Ecto neural progenitor cell (in vitro differentiated cells): ENCODE measurements at regions not wholly inside any gene's neighbourhood (a gene's known extent, or its start where the extent isn't known, plus 50 kb on each side); places are given as distances from the start of the nearest gene placed in this dataset.
"Not testable (repeated sequence)": the region's sequence is repeated elsewhere in the genome, so short reads cannot be mapped to it uniquely, and the experiment has no call there.

Experiments
- DNase-seq: peaks from one replicate; pipeline ENCODE4 v3.0.0-alpha.2; 2018; ENCODE audit warnings: low spot score

- DNase-seq, result no peak
These were observed 403.8 kb upstream of the GBE1 start for GRCh38 chr3:82165266-82165665.

DNA sequence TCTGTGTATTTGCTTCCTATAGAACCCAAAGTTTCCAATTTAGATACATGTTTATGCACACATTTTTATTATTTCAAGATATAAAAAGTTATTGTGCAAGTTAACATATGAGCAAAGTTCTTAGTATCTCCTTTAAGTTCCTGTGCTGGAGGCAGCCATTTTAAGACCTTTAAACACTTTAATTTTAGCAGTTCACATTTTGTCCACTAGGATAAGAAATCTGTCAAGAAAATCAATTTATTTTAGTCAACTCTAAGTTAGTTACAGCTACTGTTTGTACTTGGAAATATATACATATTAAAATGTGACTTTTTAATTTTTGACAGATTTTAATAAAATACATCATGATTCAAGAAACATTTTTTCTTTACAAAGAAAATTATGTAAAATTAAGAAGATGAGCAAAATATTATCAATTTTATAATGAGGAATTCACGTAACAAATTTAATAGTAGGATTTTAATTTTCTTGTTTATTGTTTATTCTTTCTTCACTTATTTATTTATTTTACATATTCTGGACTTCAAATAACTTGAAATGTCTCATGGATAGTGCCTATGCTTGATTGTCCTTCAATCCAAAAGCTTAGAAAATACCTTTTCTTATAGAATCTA, 402.6 kb upstream of the GBE1 start:
- no peak for DNase-seq

DNA sequence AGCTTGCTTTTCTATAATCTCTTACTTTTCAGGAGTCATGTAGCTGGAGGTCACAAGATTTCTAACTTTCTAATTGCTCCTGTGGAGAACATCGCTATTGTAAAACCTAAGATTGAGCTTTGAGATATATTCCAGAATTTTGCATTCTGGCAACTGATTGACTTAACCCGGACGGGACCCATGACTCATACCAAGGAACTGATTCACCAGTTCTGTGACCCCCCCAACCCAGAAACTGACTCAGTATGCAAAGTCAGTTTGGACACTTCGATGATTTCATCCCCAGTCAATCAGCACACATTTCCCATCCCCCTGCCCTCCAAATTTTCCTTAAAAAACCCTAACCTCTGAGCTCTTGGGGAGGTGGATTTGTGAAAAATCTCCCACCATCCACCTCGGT, 396.5 kb upstream of the GBE1 start:
- no peak for DNase-seq

DNA sequence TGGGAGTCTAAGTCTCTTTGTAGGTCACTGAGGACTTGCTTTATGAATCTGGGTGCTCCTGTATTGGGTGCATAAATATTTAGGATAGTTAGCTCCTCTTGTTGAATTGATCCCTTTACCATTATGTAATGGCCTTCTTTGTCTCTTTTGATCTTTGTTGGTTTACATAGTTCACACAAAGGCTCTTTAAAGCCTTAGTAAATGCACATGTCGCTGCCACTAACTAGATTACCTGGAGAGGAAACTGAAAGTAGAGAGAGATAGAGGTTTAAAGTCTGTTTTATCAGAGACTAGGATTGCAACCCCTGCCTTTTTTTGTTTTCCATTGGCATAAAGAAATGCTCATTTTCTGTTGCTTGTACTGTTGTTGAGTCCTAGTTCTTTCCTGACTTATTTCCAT, 392.4 kb upstream of the GBE1 start:
- DNase-seq, result not testable (repeated sequence)

DNA sequence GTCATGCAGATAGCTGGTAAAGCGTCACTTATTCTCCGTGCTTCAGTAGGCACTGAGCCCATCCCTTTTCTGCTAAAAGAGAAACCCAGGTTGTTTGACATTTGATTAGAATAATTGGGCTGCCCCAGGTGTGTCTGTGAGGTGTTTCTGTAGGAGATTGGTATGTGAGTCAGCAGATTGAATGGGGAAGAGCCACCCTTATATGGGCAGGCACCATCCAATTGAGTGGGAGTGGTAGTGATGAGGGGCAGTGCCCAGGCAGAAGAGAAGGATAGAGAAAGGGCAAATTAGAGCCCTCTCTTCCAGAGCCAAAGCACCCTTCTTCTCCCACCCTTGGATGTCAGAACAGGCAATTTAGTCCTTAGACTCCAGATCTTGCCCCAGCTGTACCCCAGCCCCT, 384.3 kb upstream of the GBE1 start:
- DNase-seq, result no peak

- no peak for DNase-seq
These were observed 383.4 kb upstream of the GBE1 start for GRCh38 chr3:82144811-82145210.

DNA sequence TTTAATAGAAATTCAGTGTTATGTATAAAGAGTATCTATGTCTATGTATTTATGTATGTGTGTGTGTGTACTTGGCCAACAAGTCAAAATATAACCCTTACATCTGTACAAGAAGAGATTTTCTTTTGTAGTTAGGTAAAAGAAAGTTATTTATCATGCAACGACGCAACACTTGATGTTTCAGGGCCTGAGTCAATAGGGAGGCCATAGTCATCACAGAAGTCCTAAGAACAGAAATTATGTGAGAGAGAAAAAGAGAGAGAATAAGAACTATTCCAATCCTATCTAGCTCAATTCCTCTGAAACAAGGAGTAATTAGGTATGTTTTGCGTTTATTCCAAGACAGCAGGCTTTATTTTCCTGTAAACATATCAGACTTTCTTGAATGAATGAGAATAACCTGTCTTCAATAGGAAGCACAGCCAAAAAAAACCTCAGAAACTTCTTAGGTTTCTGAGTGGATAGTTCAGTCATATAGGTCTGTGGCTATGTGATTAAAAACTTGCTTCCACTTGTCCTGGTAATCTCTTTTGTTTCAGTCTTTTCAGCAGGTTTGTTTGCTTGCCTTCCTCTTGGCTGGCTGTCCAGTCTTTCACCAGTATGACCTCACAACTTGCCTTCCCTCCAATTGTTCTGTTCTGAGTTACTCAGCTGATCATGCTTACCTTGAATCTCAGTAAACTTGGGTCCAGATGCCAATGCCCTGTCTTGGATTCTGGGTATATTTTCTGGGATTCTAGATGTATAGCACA, 382.4 kb upstream of the GBE1 start:
- no peak for DNase-seq

DNA sequence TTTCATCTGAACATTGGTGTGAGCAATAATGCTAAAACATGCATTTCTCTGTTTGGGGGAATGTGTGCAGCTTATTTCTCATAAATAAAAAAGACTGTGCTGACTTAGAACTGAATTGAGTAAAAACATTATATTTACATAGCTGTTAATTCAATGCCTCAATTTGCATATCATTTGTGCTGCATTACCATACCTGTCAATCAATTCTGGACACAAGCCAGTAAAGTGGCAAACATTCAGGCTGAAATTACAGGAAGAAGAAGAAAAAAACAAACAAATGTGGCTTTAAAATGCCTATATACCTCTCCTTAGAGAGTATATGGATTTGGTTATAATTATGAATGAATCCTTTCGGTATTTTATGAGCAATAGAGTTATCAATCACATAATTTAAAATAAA, 380.1 kb upstream of the GBE1 start:
- DNase-seq, result no peak

DNA sequence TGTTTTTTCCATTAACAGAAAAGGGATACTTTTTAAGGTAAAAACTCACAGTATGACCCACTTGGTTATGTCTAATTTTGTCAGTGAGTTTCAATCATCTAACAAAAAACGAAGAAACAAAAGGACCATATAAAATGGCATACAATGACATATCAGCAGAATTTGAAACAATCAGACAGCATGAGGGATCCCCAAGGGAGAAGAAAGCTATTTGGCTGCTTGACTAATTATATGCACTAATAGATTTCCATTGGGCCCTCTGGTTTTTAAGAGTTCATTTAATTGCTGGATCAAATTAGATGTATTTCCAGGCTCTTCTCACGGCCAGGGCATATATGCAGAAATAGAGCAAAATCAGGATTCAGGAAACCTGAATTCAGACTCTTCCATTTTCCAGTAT, 376.4 kb upstream of the GBE1 start:
- DNase-seq, result no peak

GRCh38 chr3:82137050-82137449, 375.6 kb upstream of the GBE1 start:
- DNase-seq, result no peak

DNA sequence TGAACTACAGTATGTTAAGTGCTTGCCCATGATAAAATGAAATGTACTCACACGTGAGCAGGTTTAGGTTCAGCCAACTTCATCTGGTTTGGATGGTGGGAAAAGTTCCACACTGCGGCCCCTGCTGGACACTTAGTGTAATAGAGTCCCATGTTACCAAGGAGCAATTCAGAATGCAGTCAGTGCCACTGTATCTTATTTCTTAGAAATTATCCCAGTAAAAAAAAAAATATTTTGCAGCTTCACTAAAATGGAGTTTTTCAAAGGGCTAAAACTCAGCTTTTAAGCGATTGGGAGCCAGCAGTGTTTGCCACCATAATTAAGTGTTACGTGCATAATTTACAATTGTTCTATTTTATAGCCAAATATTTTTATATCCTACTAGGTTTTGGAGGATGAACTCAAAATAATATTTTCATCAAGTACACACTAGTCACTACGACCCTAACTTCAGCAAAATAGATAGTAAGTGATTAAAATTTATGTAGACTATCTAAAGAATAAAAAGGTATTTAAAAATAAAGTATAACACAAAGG, 371.7 kb upstream of the GBE1 start:
- DNase-seq, result no peak

DNA sequence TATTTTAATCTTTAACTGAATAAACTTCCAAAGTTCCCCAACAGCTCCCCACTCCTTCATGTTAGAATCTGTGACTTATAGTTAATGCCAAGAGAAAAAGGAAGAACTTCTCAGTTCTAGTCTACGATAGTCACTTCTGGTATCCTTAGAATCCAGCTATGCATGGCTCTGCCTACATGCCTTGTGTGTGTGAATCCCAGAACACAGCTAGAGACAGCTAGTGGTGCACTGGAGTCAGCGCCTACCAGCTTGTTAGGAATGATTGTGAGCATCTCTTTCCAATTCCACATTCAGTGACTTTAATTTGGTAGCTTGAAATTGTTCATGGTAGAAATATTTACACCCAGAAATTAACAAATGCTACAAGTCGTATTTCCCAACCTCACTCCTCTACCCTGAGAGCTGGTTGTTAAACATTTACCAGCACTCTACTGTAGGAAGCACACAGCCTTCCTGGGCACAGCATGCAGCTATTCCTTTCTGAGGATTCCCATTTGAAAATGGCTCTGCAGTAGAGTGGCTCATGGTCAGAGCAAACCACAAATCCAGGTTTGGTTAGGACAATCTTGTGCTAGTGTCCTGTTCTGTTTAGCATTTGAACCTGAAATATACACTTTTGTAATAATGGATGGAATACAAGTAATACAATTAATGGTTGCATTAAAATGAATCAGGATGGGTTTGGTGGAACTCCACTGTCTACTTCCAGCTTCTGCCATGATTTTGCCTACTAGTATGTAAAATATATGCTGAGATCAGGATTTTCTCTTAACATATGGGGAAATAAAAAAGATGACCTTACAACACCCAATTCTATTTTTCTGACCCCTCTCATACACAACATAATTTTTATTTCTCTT, 371.0 kb upstream of the GBE1 start:
- no peak for DNase-seq

GRCh38 chr3:82130046-82130445, 368.6 kb upstream of the GBE1 start:
- DNase-seq, result no peak

DNA sequence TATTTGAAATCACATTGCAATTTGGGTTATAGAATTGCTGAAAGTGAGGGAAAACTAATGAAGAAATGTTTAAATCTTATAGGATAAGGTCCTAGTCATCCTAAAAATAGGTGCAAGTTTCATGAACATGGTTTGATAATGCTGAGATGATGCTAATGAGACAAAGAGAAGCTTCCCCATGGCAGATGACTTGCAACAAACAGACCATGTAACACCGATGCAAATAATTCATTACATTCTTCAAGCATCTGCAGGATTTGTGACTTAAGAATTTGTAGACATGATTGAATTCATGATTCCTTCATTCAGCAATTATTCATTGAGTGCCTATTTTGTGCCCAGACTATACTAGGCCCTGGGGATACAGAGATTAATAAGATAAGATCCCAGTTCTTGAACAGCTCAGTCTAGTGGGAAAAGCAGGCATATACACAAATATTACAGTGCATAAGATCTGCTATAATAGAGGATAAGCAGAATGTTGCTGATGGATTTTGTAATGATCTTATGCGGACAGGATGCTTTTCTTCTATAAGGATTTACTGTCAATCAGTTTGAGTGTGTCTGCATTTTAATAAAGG, 367.9 kb upstream of the GBE1 start:
- no peak for DNase-seq

DNA sequence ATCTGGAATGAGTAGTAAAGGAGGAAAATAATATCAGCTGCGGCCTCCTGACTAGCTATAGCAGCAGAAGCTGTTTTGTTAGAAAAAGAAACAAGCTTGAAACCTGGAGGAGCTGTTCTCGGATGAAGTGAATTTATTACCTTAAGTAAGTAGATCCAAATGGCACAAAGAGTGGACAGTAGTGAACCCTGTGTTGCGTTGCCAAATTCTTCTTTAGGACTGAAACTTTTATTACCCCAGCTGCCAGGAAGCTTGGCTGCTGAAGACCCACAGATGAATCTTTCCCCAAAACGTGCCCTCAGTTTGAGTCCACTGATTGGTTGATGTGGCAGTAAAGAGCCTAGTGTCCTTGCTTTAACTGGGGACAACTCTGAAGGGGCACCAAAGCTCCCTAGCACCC, 366.8 kb upstream of the GBE1 start:
- no peak for DNase-seq

DNA sequence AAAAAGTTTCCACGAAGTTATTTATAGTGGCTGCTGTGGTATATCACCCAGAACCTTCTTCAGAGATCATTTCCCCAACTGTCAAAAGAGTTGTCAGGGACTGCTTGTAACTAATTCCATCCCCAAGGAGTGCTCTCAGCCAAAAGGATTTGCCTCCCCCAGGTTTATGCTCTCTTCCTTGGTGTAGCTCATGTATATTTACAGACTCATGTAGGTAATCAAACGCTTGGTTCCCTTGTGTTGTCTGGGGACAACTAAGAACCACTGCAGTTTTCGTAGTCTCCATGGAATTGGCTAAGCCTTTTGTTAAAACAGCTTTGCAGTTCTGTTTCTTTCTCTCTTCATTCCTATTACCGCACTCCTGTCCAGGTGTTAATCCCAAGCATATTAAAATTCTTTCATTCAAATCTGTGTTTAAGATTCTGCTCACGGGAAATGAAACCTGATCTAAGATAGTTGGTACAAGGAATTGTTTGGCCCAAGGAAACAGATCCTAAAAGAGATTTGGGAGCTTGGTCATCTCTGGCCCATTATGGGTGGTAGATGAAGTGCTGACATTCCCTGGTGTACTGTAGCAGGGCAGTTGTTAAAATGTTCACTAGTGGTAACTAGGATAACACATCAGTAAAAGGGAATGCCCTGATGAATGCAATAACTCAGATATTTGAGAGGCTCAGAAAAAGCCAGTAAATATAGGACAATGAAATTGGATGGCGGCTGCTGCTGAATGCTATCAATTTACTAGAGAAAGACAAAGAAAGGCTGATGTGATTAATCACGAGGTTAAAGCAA, 361.3 kb upstream of the GBE1 start:
- DNase-seq, result no peak

- DNase-seq, result no peak
These were observed 353.1 kb upstream of the GBE1 start for GRCh38 chr3:82114589-82114988.

DNA sequence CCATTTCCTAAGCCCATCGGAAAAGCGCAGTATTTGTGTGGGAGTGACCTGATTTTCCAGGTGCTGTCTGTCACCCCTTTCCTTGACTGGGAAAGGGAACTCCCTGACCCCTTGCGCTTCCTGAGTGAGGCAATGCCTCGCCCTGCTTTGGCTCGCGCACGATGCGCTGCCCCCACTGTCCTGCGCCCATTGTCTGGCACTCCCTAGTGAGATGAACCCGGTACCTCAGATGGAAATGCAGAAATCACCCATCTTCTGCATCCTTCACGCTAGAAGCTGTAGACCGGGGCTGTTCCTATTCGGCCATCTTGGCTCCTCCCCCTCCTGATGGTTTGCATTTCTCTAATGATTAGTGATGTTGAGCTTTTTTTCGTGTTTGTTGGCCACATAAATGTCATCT, 349.3 kb upstream of the GBE1 start:
- DNase-seq, result not testable (repeated sequence)

- DNase-seq, result no peak
These were observed 341.8 kb upstream of the GBE1 start for GRCh38 chr3:82103241-82103640.

DNA sequence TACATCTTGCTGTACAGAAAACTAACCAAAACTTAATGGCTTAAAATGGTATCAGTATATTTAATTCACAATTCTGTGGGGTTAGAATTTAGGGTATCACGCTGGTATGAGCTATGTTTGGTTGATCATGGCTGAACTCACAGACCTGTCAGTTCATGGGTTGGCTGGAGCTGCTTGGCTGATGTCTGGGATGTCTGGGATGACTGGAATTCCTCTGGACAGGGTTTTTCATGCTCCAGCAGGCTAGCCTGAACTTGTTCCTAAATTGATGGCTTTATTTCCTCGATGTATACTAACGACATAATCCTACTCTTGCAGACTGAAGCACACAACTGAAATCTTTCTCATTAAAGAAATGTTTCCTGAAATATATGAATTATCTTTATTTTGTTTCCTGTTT, 338.9 kb upstream of the GBE1 start:
- DNase-seq, result no peak

GRCh38 chr3:82093641-82094040, 332.2 kb upstream of the GBE1 start:
- DNase-seq, result no peak

DNA sequence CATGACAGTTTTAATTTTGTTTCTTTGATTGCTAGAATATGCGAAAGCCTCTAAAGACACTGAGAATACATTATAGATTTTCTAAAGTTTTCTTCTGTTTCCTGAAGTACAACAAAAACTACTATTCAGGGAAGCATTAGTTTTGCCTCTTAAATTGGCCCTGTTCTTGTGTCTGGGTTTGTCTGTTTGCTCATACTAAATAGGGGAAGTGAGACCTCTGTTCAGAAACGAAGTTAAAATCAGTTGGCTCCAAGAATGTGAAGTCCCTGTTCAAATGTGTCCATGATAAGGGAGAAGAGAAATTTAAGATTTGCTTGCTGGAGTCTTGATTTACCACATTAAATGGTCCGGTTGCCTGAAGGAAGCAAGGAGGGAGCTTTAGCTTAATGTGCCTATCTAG, 327.3 kb upstream of the GBE1 start:
- DNase-seq, result no peak
